HCT116 (cell line): ENCODE measurements at regions not wholly inside any gene's neighbourhood (a gene's known extent, or its start where the extent isn't known, plus 50 kb on each side); places are given as distances from the start of the nearest gene placed in this dataset.

Experiments
- ATAC-seq: fragments of 200-7000 bp; cut with Tn5 transposase; 2 replicates; pipeline ENCODE4 v1.9.1; 2020; ENCODE audit warnings: mild to moderate bottlenecking, moderate library complexity
- BruUV-seq: library from RNA; stranded (reverse); fragments of 400-500 nt; replicated peaks from 2 replicates; lab custom pipeline; 2021; lab: Mats Ljungman, UMichigan
- CTCF ChIA-PET: fragments of 300-600 bp; sonication (Branson Sonifier 250); formaldehyde crosslinking; loops from one replicate; lab custom pipeline; 2021; ENCODE audit warnings: antibody characterized with exemption; lab: Charles Lee
- POLR2A ChIA-PET: fragments of 300-600, 350-600 bp; sonication (Branson Sonifier 250); formaldehyde crosslinking; loops from one replicate; lab custom pipeline; 2021; ENCODE audit warnings: antibody characterized with exemption; lab: Charles Lee
- RAD21 ChIA-PET, 2 experiments: fragments of 300-600 bp; sonication (Branson Sonifier 250); formaldehyde crosslinking; loops; one replicate each; lab custom pipeline; 2023; ENCODE audit warnings: low total read pairs in 2 of 2; ENCODE audit not compliant: uncharacterized antibody in 2 of 2, unreplicated experiment in 2 of 2, low non-redundant PET in 1 of 2; lab: Charles Lee
- DNase-seq: peaks from one replicate; pipeline ENCODE4 v3.0.0-alpha.2; 2010; ENCODE audit warnings: low read depth, low spot score
- H2AFZ ChIP-seq: fragments of 200-600 bp; shearing (Covaris generic), sonication (generic); 2 replicates; pipeline ENCODE4 v1.6.1; 2017; ENCODE audit warnings: low read depth, mixed run types, mixed read lengths, antibody characterized with exemption, low read length; ENCODE audit not compliant: poor library complexity, severe bottlenecking
- H3K27ac ChIP-seq: 2 replicates; pipeline ENCODE4 v1.5.1; 2012; ENCODE audit warnings: low read depth, low read length
- H3K27me3 ChIP-seq: fragments of 200-600 bp; sonication (generic); 2 replicates; pipeline ENCODE4 v1.6.1; 2016; ENCODE audit warnings: mixed run types, low read length, mixed read lengths; ENCODE audit not compliant: insufficient read depth
- H3K36me3 ChIP-seq, 2 experiments: fragments of 200-500 bp in 1 of 2; fragments of 200-600 bp in 1 of 2; sonication (Bioruptor generic) in 1 of 2; sonication (generic) in 1 of 2; 2 replicates each; pipeline versions ENCODE4 v1.5.1 to v1.6.1; 2014 to 2016; ENCODE audit warnings: low read length in 2 of 2, inconsistent platforms in 1 of 2, mixed read lengths in 1 of 2, mixed run types in 1 of 2; ENCODE audit not compliant: insufficient read depth in 2 of 2, control insufficient read depth in 1 of 2
- H3K4me1 ChIP-seq, 2 experiments: fragments of 200-600 bp in 1 of 2; sonication (generic) in 1 of 2; 2 replicates each; pipeline versions ENCODE4 v1.5.1 to v1.6.1; 2012 to 2017; ENCODE audit warnings: low read length in 2 of 2, inconsistent platforms in 1 of 2, mild to moderate bottlenecking in 1 of 2, mixed read lengths in 1 of 2, mixed run types in 1 of 2, moderate library complexity in 1 of 2; ENCODE audit not compliant: insufficient read depth in 2 of 2, control insufficient read depth in 1 of 2
- H3K4me2 ChIP-seq: fragments of 200-600 bp; sonication (generic); 2 replicates; pipeline ENCODE4 v1.6.1; 2017; ENCODE audit warnings: mixed run types, low read length, mixed read lengths
- H3K4me3 ChIP-seq, 2 experiments: fragments of 200-600 bp in 1 of 2; sonication (generic) in 1 of 2; replicated peaks in 1 of 2; 2 replicates each; pipeline ENCODE4 v1.5.1; 2011 to 2016; ENCODE audit warnings: low read length in 2 of 2, control low read depth in 1 of 2, low read depth in 1 of 2, mild to moderate bottlenecking in 1 of 2, mixed read lengths in 1 of 2, mixed run types in 1 of 2
- H3K79me2 ChIP-seq: fragments of 200-600 bp; sonication (generic); 2 replicates; pipeline ENCODE4 v1.6.1; 2017; ENCODE audit warnings: mild to moderate bottlenecking, mixed run types, low read length, moderate library complexity, mixed read lengths; ENCODE audit not compliant: insufficient read depth
- H3K9ac ChIP-seq: fragments of 200-600 bp; sonication (generic); 2 replicates; pipeline ENCODE4 v1.6.1; 2016; ENCODE audit warnings: low read length, mixed read lengths
- H3K9me2 ChIP-seq: fragments of 200-600 bp; sonication (generic), shearing (Covaris generic); 2 replicates; pipeline ENCODE4 v1.6.1; 2017; ENCODE audit warnings: mixed run types, mild to moderate bottlenecking, moderate library complexity; ENCODE audit not compliant: insufficient read depth
- H3K9me3 ChIP-seq, 2 experiments: fragments of 200-500 bp in 1 of 2; fragments of 200-600 bp in 1 of 2; sonication (Bioruptor generic) in 1 of 2; sonication (generic) in 1 of 2; 2 replicates each; pipeline ENCODE4 v1.6.1; 2014 to 2017; ENCODE audit warnings: low read length in 2 of 2, mixed read lengths in 2 of 2, inconsistent platforms in 1 of 2, low read depth in 1 of 2, mild to moderate bottlenecking in 1 of 2, mixed run types in 1 of 2, moderate library complexity in 1 of 2; ENCODE audit not compliant: control insufficient read depth in 1 of 2, insufficient read depth in 1 of 2
- H4K20me1 ChIP-seq: fragments of 200-600 bp; sonication (generic), shearing (Covaris generic); 2 replicates; pipeline ENCODE4 v1.6.1; 2017; ENCODE audit warnings: mixed run types, mild to moderate bottlenecking, moderate library complexity; ENCODE audit not compliant: insufficient read depth
- ELF1 ChIP-seq: IDR thresholded peaks from 2 replicates; pipeline ENCODE4 v1.6.1; 2012; ENCODE audit warnings: low read depth, borderline replicate concordance
- EZH2phosphoT487 ChIP-seq: fragments of 200-600 bp; IDR thresholded peaks from 2 replicates; pipeline ENCODE4 v1.6.1; 2018; ENCODE audit warnings: antibody characterized with exemption, borderline replicate concordance
- FOSL1 ChIP-seq: IDR thresholded peaks from 2 replicates; pipeline ENCODE4 v1.6.1; 2012; ENCODE audit warnings: low read depth
- JUND ChIP-seq: IDR thresholded peaks from 2 replicates; pipeline ENCODE4 v1.6.1; 2012
- POLR2AphosphoS5 ChIP-seq: IDR thresholded peaks from 2 replicates; pipeline ENCODE4 v1.6.1; 2011; ENCODE audit warnings: mild to moderate bottlenecking, low read depth, low read length, moderate library complexity
- RAD21 ChIP-seq: IDR thresholded peaks from 2 replicates; pipeline ENCODE4 v1.6.1; 2012; ENCODE audit warnings: low read depth, mild to moderate bottlenecking
- SP1 ChIP-seq: IDR thresholded peaks from 2 replicates; pipeline ENCODE4 v1.6.1; 2012; ENCODE audit warnings: low read depth
- TCF7L2 ChIP-seq: IDR thresholded peaks from 2 replicates; pipeline ENCODE4 v1.7.0; 2011; ENCODE audit warnings: borderline replicate concordance, inconsistent platforms; ENCODE audit not compliant: insufficient read depth, insufficient read length; ENCODE audit errors: extremely low read depth
- ZNF274 ChIP-seq: fragments of 200-500 bp; sonication (Bioruptor generic); IDR thresholded peaks from 2 replicates; pipeline ENCODE4 v1.6.1; 2014; ENCODE audit warnings: mild to moderate bottlenecking, low read depth, low read length, inconsistent platforms
- intact Hi-C: fragments of 100-400 bp; cut with micrococcal nuclease; formaldehyde crosslinking; loops from 2 replicates; pipeline ENCODE4 v1.10.0; 2022
- TF ChIP-seq, protein P1 (sequence below): IDR thresholded peaks from 2 replicates; pipeline ENCODE4 v1.6.1; 2012
- TF ChIP-seq, protein P2 (sequence below), 3 experiments: fragments of 200-600 bp in 1 of 3; sonication (generic) in 1 of 3; IDR thresholded peaks in 2 of 3; conservative IDR thresholded peaks in 1 of 3; 2 replicates each; pipeline ENCODE4 v1.5.1; 2012 to 2017; ENCODE audit warnings: low read depth in 2 of 3, low read length in 2 of 3, antibody characterized with exemption in 1 of 3, borderline replicate concordance in 1 of 3, control low read depth in 1 of 3, mild to moderate bottlenecking in 1 of 3, mixed read lengths in 1 of 3, mixed run types in 1 of 3, moderate library complexity in 1 of 3; ENCODE audit not compliant: insufficient read depth in 1 of 3
- TF ChIP-seq, protein P3 (sequence below): IDR thresholded peaks from 2 replicates; pipeline ENCODE4 v1.6.1; 2012
- TF ChIP-seq, protein P4 (sequence below): IDR thresholded peaks from 2 replicates; pipeline ENCODE4 v1.6.1; 2012; ENCODE audit warnings: low read depth

DNA sequence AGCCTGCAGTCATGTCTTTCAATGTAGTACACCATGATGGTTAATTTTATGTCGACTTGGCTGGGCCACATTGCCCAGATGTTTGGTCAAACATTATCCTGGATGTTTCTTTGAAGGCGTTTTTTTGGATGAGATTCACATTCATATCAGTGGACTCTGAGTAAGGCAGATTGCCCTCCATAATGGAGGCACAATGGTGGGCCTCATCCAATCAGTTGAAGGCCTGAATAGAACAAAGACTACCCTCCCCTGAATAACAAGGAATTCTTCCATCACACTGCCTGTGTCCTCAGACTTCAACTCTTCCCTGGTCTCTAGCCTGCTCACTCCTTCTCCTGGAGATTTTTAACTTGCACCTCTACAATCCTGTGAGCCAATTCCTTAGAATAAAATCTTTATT is 83.8 kb upstream of the CHL1 start:
- ChIA-PET RAD21 (no interaction called here), CTCF (no interaction called here), POLR2A (no interaction called here)
- Histone ChIP-seq H3K27me3 (no peaks in the 10 kb centered on the region), H4K20me1 (no peaks in the 10 kb centered on the region), H3K9ac (no peak overlapping the region), H3K9me3 (peaks cover 0 to 14% of the 10 kb centered on the region in 2 experiments; a peak in 2 of 4 replicates), H2AFZ (no peak overlapping the region), H3K27ac (no peak overlapping the region), H3K4me1 (no peaks in the 10 kb centered on the region), H3K79me2 (no peaks in the 10 kb centered on the region), H3K36me3 (no peaks in the 10 kb centered on the region), H3K4me2 (no peak overlapping the region), H3K9me2 (no peaks in the 10 kb centered on the region), H3K4me3 (no peak overlapping the region)
- intact Hi-C loops, result no loop called here
- ATAC-seq, result no peak
- DNase-seq, result no peak
- TF ChIP-seq RAD21 (no peak), TCF7L2 (no peak), ZNF274 (no peak)
- TF ChIP-seq, protein P1, sequence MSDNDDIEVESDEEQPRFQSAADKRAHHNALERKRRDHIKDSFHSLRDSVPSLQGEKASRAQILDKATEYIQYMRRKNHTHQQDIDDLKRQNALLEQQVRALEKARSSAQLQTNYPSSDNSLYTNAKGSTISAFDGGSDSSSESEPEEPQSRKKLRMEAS, result no peak
- no TSS peak for BruUV-seq

DNA sequence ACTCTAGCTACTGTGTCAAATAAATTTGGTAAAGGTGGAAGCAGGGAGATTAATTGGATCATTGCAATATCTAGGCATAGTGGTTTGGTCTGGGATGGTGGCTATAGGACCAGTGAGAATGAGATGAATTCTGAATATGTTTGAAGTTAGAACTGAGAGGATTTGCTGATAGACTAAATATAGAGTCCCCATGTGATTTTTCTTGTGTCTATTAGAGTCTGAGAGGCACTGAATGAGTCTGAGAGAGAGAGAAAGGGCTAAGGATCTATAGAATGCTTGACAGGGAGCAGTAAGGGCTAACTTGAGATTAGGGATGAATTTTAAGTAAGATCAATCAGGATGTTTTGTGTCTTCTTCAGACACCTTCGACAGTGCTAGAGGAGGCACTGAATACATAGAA is 77.9 kb upstream of the CHL1 start:
- Histone ChIP-seq H3K9ac (no peak overlapping the region), H3K27ac (no peak overlapping the region), H3K79me2 (no peaks in the 10 kb centered on the region), H3K36me3 (no peaks in the 10 kb centered on the region), H3K27me3 (no peaks in the 10 kb centered on the region), H3K9me2 (no peaks in the 10 kb centered on the region), H2AFZ (no peak overlapping the region), H3K4me3 (no peak overlapping the region), H3K9me3 (peaks cover 4 to 32% of the 10 kb centered on the region in 2 experiments; a peak in 2 of 4 replicates), H3K4me2 (no peak overlapping the region), H4K20me1 (no peaks in the 10 kb centered on the region), H3K4me1 (no peaks in the 10 kb centered on the region)
- intact Hi-C loops, result no loop called here
- POLR2A ChIA-PET, result no interaction called here
- BruUV-seq, result no TSS peak
- DNase-seq (no peak), ATAC-seq (no peak)
- RAD21 ChIA-PET, result no interaction called here
- CTCF ChIA-PET, result no interaction called here
- TF ChIP-seq, protein P2, sequence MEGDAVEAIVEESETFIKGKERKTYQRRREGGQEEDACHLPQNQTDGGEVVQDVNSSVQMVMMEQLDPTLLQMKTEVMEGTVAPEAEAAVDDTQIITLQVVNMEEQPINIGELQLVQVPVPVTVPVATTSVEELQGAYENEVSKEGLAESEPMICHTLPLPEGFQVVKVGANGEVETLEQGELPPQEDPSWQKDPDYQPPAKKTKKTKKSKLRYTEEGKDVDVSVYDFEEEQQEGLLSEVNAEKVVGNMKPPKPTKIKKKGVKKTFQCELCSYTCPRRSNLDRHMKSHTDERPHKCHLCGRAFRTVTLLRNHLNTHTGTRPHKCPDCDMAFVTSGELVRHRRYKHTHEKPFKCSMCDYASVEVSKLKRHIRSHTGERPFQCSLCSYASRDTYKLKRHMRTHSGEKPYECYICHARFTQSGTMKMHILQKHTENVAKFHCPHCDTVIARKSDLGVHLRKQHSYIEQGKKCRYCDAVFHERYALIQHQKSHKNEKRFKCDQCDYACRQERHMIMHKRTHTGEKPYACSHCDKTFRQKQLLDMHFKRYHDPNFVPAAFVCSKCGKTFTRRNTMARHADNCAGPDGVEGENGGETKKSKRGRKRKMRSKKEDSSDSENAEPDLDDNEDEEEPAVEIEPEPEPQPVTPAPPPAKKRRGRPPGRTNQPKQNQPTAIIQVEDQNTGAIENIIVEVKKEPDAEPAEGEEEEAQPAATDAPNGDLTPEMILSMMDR (IDR thresholded peaks at IDR 0.05 in 2 of 3, conservative IDR thresholded peaks at IDR 0.05 in 1 of 3; ENCODE audit: borderline replicate concordance in 1 of 3, insufficient read depth in 1 of 3, low read depth in 2 of 3, low read length in 2 of 3), result no peak
- TF ChIP-seq, protein P3, sequence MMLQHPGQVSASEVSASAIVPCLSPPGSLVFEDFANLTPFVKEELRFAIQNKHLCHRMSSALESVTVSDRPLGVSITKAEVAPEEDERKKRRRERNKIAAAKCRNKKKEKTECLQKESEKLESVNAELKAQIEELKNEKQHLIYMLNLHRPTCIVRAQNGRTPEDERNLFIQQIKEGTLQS, result no peak
- TF ChIP-seq, protein P4, sequence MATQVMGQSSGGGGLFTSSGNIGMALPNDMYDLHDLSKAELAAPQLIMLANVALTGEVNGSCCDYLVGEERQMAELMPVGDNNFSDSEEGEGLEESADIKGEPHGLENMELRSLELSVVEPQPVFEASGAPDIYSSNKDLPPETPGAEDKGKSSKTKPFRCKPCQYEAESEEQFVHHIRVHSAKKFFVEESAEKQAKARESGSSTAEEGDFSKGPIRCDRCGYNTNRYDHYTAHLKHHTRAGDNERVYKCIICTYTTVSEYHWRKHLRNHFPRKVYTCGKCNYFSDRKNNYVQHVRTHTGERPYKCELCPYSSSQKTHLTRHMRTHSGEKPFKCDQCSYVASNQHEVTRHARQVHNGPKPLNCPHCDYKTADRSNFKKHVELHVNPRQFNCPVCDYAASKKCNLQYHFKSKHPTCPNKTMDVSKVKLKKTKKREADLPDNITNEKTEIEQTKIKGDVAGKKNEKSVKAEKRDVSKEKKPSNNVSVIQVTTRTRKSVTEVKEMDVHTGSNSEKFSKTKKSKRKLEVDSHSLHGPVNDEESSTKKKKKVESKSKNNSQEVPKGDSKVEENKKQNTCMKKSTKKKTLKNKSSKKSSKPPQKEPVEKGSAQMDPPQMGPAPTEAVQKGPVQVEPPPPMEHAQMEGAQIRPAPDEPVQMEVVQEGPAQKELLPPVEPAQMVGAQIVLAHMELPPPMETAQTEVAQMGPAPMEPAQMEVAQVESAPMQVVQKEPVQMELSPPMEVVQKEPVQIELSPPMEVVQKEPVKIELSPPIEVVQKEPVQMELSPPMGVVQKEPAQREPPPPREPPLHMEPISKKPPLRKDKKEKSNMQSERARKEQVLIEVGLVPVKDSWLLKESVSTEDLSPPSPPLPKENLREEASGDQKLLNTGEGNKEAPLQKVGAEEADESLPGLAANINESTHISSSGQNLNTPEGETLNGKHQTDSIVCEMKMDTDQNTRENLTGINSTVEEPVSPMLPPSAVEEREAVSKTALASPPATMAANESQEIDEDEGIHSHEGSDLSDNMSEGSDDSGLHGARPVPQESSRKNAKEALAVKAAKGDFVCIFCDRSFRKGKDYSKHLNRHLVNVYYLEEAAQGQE, result no peak
- no peak for TF ChIP-seq EZH2phosphoT487
- no peak for TF ChIP-seq FOSL1
- TF ChIP-seq JUND, result no peak
- TF ChIP-seq ELF1, result no peak
- no peak for TF ChIP-seq SP1
- no peak for TF ChIP-seq POLR2AphosphoS5
